SU-DHL-6 (cell line): ENCODE measurements at regions not wholly inside any gene's neighbourhood (a gene's known extent, or its start where the extent isn't known, plus 50 kb on each side); places are given as distances from the start of the nearest gene placed in this dataset.

ENCODE experiments used
- H2AFZ ChIP-seq: fragments of 200-600 bp; sonication (generic); 2 replicates; pipeline ENCODE4 v1.6.1; 2014; ENCODE audit warnings: low read depth, mild to moderate bottlenecking, moderate library complexity, mixed read lengths, antibody characterized with exemption, low read length; ENCODE audit not compliant: severe bottlenecking
- H3F3A ChIP-seq: fragments of 200-600 bp; shearing (Covaris generic); 2 replicates; pipeline ENCODE4 v1.6.0; 2016; ENCODE audit warnings: antibody characterized with exemption, mild to moderate bottlenecking; ENCODE audit not compliant: insufficient read depth
- H3K27ac ChIP-seq: fragments of 200-600 bp; sonication (generic); 2 replicates; pipeline ENCODE4 v1.5.1; 2016; ENCODE audit warnings: low read depth, mild to moderate bottlenecking, low read length, moderate library complexity, mixed read lengths
- H3K27me3 ChIP-seq: fragments of 200-600 bp; sonication (generic), shearing (Covaris generic); 2 replicates; pipeline ENCODE4 v1.6.0; 2014; ENCODE audit warnings: mild to moderate bottlenecking, low read length
- H3K36me3 ChIP-seq: fragments of 200-600 bp; sonication (generic); 2 replicates; pipeline ENCODE4 v1.6.1; 2014; ENCODE audit warnings: mild to moderate bottlenecking, low read length, mixed read lengths
- H3K4me2 ChIP-seq: fragments of 300-600, 200-600 bp; shearing (Covaris generic), sonication (generic); 2 replicates; pipeline ENCODE4 v1.6.0; 2014; ENCODE audit warnings: low read length, low read depth, mild to moderate bottlenecking; ENCODE audit not compliant: poor library complexity, severe bottlenecking
- H3K4me3 ChIP-seq: fragments of 200-600 bp; sonication (generic); 2 replicates; pipeline ENCODE4 v1.5.1; 2014; ENCODE audit warnings: antibody characterized with exemption, low read length, mild to moderate bottlenecking, mixed read lengths; ENCODE audit not compliant: insufficient read depth, poor library complexity, severe bottlenecking
- H3K79me2 ChIP-seq: fragments of 200-600 bp; sonication (generic); 2 replicates; pipeline ENCODE4 v1.6.1; 2014; ENCODE audit warnings: mild to moderate bottlenecking, low read length, moderate library complexity; ENCODE audit not compliant: insufficient read depth
- H3K9ac ChIP-seq: fragments of 200-600 bp; sonication (generic); 2 replicates; pipeline ENCODE4 v1.7.0; 2014; ENCODE audit warnings: mild to moderate bottlenecking, low read length
- H3K9me2 ChIP-seq: fragments of 200-600 bp; sonication (generic); replicated peaks from 2 replicates; pipeline ENCODE4 v1.6.1; 2014; ENCODE audit warnings: low read length; ENCODE audit not compliant: insufficient read depth
- H3K9me3 ChIP-seq: fragments of 200-600 bp; sonication (generic); 2 replicates; pipeline ENCODE4 v1.6.1; 2014; ENCODE audit warnings: low read length, mixed read lengths; ENCODE audit not compliant: insufficient read depth
- H4K20me1 ChIP-seq: fragments of 200-600 bp; sonication (generic); 2 replicates; pipeline ENCODE4 v1.6.1; 2014; ENCODE audit warnings: low read depth, mild to moderate bottlenecking, antibody characterized with exemption, low read length, moderate library complexity, mixed read lengths
- EZH2phosphoT487 ChIP-seq: fragments of 200-600 bp; sonication (generic), shearing (Covaris generic); conservative IDR thresholded peaks from 2 replicates; pipeline ENCODE4 v1.6.1; 2018; ENCODE audit warnings: mild to moderate bottlenecking, antibody characterized with exemption, low read length, moderate library complexity, mixed read lengths
- TF ChIP-seq, protein P1 (sequence below): fragments of 200-600 bp; sonication (generic); IDR thresholded peaks from one replicate; pipeline ENCODE4 v1.5.1; 2017; ENCODE audit warnings: antibody characterized with exemption, mild to moderate bottlenecking, low read length, moderate library complexity; ENCODE audit not compliant: insufficient read depth, poor library complexity, severe bottlenecking

DNA sequence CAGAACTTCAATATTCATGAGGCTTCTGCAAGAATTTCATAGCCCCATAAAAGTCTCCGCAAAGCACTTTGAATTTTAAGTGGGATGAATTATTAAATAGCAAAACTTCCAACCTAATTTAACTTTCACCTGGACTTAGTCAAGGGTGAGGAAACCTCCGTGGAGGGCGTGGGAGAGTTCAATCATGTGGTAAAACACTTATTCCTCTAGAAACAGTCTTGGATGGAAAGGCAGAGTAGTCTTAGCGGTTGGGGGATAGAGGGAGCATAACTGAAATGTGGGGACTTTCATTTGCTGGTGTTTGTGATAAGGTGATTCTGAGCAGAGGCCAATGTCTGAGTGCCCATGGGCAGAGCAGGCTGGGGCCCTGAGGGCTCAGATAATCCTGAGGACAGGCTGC lies 241.9 kb downstream of the IRX1 start:
- no peaks in the 10 kb centered on the region for H3F3A ChIP-seq
- no peaks in the 10 kb centered on the region for H3K79me2 ChIP-seq
- H3K9ac ChIP-seq = no peak overlapping the region
- no peak overlapping the region for H3K4me3 ChIP-seq
- no peaks in the 10 kb centered on the region for H3K9me2 ChIP-seq
- TF ChIP-seq, protein P1, sequence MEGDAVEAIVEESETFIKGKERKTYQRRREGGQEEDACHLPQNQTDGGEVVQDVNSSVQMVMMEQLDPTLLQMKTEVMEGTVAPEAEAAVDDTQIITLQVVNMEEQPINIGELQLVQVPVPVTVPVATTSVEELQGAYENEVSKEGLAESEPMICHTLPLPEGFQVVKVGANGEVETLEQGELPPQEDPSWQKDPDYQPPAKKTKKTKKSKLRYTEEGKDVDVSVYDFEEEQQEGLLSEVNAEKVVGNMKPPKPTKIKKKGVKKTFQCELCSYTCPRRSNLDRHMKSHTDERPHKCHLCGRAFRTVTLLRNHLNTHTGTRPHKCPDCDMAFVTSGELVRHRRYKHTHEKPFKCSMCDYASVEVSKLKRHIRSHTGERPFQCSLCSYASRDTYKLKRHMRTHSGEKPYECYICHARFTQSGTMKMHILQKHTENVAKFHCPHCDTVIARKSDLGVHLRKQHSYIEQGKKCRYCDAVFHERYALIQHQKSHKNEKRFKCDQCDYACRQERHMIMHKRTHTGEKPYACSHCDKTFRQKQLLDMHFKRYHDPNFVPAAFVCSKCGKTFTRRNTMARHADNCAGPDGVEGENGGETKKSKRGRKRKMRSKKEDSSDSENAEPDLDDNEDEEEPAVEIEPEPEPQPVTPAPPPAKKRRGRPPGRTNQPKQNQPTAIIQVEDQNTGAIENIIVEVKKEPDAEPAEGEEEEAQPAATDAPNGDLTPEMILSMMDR = no peak
- no peak for TF ChIP-seq EZH2phosphoT487
- H3K27ac ChIP-seq = no peak overlapping the region
- H3K36me3 ChIP-seq = no peaks in the 10 kb centered on the region
- H3K9me3 ChIP-seq = no peaks in the 10 kb centered on the region
- no peak overlapping the region for H2AFZ ChIP-seq
- no peaks in the 10 kb centered on the region for H3K27me3 ChIP-seq
- no peak overlapping the region for H3K4me2 ChIP-seq
- H4K20me1 ChIP-seq = no peaks in the 10 kb centered on the region

DNA sequence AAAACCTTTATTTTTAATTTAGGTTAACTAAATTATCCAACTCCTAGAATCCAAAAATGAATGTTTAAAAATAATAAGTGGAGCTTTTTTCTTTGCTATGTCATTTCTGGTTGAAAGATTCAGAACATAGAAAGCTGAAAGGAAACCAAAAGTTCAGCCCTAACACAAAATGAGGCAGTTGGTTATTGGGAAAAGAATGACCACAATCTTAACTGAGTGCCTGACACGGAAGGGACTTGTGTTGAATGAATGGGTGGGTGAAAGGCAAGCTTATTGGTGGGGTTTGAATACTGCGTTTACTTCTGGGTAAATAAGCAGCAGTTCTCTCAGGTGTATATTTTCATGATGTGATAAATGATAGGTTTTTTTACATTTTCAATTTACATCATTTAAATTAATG lies 243.5 kb downstream of the IRX1 start:
- Histone ChIP-seq H3K79me2 (no peaks in the 10 kb centered on the region), H3K36me3 (no peaks in the 10 kb centered on the region), H3K27me3 (no peaks in the 10 kb centered on the region), H3F3A (no peaks in the 10 kb centered on the region), H3K9me2 (no peaks in the 10 kb centered on the region), H4K20me1 (no peaks in the 10 kb centered on the region), H3K27ac (no peak overlapping the region), H3K9ac (no peak overlapping the region), H2AFZ (no peak overlapping the region), H3K4me3 (no peak overlapping the region), H3K9me3 (no peaks in the 10 kb centered on the region), H3K4me2 (no peak overlapping the region)
- no peak for TF ChIP-seq EZH2phosphoT487
- TF ChIP-seq, protein P1 = no peak

GRCh38 chr5:3842591-3842990 lies 247.0 kb downstream of the IRX1 start:
- Histone ChIP-seq H3K4me2 (no peak overlapping the region), H3K79me2 (no peaks in the 10 kb centered on the region), H2AFZ (no peak overlapping the region), H3K9me3 (no peaks in the 10 kb centered on the region), H4K20me1 (no peaks in the 10 kb centered on the region), H3K27me3 (no peaks in the 10 kb centered on the region), H3K27ac (no peak overlapping the region), H3K9ac (no peak overlapping the region), H3K4me3 (no peak overlapping the region), H3K36me3 (no peaks in the 10 kb centered on the region), H3F3A (no peaks in the 10 kb centered on the region), H3K9me2 (no peaks in the 10 kb centered on the region)
- TF ChIP-seq, protein P1 = no peak
- no peak for TF ChIP-seq EZH2phosphoT487
